Left ventricle myocardium inferior (tissue), 1 donor: ENCODE measurements at regions not wholly inside any gene's neighbourhood (a gene's known extent, or its start where the extent isn't known, plus 50 kb on each side); places are given as distances from the start of the nearest gene placed in this dataset.

Source experiments
- DNase-seq: peaks from one replicate; pipeline ENCODE4 v3.0.0-alpha.2; 2020
- H3K27ac ChIP-seq: fragments of 200-600 bp; replicated peaks from 2 replicates; pipeline ENCODE4 v1.8.0; 2021
- H3K27me3 ChIP-seq: fragments of 200-600 bp; 2 replicates; pipeline ENCODE4 v1.8.0; 2021; ENCODE audit warnings: low read depth
- H3K36me3 ChIP-seq: fragments of 200-600 bp; 2 replicates; pipeline ENCODE4 v1.8.0; 2021
- H3K4me1 ChIP-seq: fragments of 200-600 bp; 2 replicates; pipeline ENCODE4 v1.8.0; 2021
- H3K4me3 ChIP-seq: fragments of 200-600 bp; 2 replicates; pipeline ENCODE4 v1.8.0; 2021; ENCODE audit warnings: mild to moderate bottlenecking, moderate library complexity
- H3K9me3 ChIP-seq: fragments of 200-600 bp; replicated peaks from 2 replicates; pipeline ENCODE4 v1.8.0; 2021
- CTCF ChIP-seq: fragments of 200-600 bp; IDR thresholded peaks from 2 replicates; pipeline ENCODE4 v1.8.0; 2021; ENCODE audit warnings: antibody characterized with exemption, mild to moderate bottlenecking, borderline replicate concordance
- intact Hi-C: fragments of 100-400 bp; cut with micrococcal nuclease; formaldehyde crosslinking; loops from one replicate; pipeline ENCODE4 v1.11.0; 2022
- donor health status: DM: no; HTN: yes; CAD: no; lungs with severe emphysema.

- intact Hi-C loops: no loop called here
- no peaks in the 10 kb centered on the region for H3K4me1 ChIP-seq
- no peak for DNase-seq
- no peak overlapping the region for H3K4me3 ChIP-seq
- H3K9me3 ChIP-seq: no peaks in the 10 kb centered on the region
- no peaks in the 10 kb centered on the region for H3K36me3 ChIP-seq
- TF ChIP-seq CTCF: no peak
- H3K27me3 ChIP-seq: no peaks in the 10 kb centered on the region
- no peak overlapping the region for H3K27ac ChIP-seq
Observed at GRCh38 chr3:77795013-77795412, 755.1 kb downstream of the ROBO2 start.

- Histone ChIP-seq H3K9me3 (no peaks in the 10 kb centered on the region), H3K4me3 (no peak overlapping the region), H3K27me3 (no peaks in the 10 kb centered on the region), H3K36me3 (no peaks in the 10 kb centered on the region), H3K27ac (no peak overlapping the region), H3K4me1 (no peaks in the 10 kb centered on the region)
- no peak for TF ChIP-seq CTCF
- intact Hi-C loops: no loop called here
- no peak for DNase-seq
Observed at GRCh38 chr3:77799278-77799677, 759.4 kb downstream of the ROBO2 start.

- TF ChIP-seq CTCF: no peak
- DNase-seq: no peak
- Histone ChIP-seq H3K9me3 (no peaks in the 10 kb centered on the region), H3K4me3 (no peak overlapping the region), H3K36me3 (no peaks in the 10 kb centered on the region), H3K27ac (no peak overlapping the region), H3K4me1 (no peaks in the 10 kb centered on the region), H3K27me3 (no peaks in the 10 kb centered on the region)
- intact Hi-C loops: no loop called here
Observed at GRCh38 chr3:77800893-77801292, 761.0 kb downstream of the ROBO2 start.

- no peaks in the 10 kb centered on the region for H3K36me3 ChIP-seq
- H3K9me3 ChIP-seq: no peaks in the 10 kb centered on the region
- no peak overlapping the region for H3K27ac ChIP-seq
- no peak overlapping the region for H3K4me3 ChIP-seq
- no peak for DNase-seq
- no peaks in the 10 kb centered on the region for H3K4me1 ChIP-seq
- intact Hi-C loops: no loop called here
- no peak for TF ChIP-seq CTCF
- no peaks in the 10 kb centered on the region for H3K27me3 ChIP-seq
Observed at GRCh38 chr3:77807312-77807711, 767.4 kb downstream of the ROBO2 start.

GRCh38 chr3:77814845-77815244 lies 774.9 kb downstream of the ROBO2 start:
- H3K27me3 ChIP-seq: no peaks in the 10 kb centered on the region
- no peaks in the 10 kb centered on the region for H3K9me3 ChIP-seq
- no peaks in the 10 kb centered on the region for H3K36me3 ChIP-seq
- intact Hi-C loops: no loop called here
- TF ChIP-seq CTCF: no peak
- DNase-seq: no peak
- H3K4me1 ChIP-seq: no peaks in the 10 kb centered on the region
- no peak overlapping the region for H3K27ac ChIP-seq
- H3K4me3 ChIP-seq: no peak overlapping the region

GRCh38 chr3:77815467-77815866 lies 775.6 kb downstream of the ROBO2 start:
- no peaks in the 10 kb centered on the region for H3K36me3 ChIP-seq
- TF ChIP-seq CTCF: no peak
- H3K4me3 ChIP-seq: no peak overlapping the region
- H3K9me3 ChIP-seq: no peaks in the 10 kb centered on the region
- H3K27ac ChIP-seq: no peak overlapping the region
- no peaks in the 10 kb centered on the region for H3K27me3 ChIP-seq
- DNase-seq: no peak
- intact Hi-C loops: no loop called here
- no peaks in the 10 kb centered on the region for H3K4me1 ChIP-seq
